NCI-H187 treated with DMSO at 0.1 percent for 48 hours (cell line): ENCODE measurements at regions not wholly inside any gene's neighbourhood (a gene's known extent, or its start where the extent isn't known, plus 50 kb on each side); places are given as distances from the start of the nearest gene placed in this dataset.

Experiments
- DNase-seq: peaks from one replicate; lab custom pipeline; 2025; lab: John Stamatoyannopoulos, UW

GRCh38 chr7:32346253-32346652, 143.9 kb downstream of the LSM5 start:
- no peak for DNase-seq

- DNase-seq: no peak
These were observed 153.5 kb downstream of the LSM5 start for GRCh38 chr7:32336726-32337125.

- no peak for DNase-seq
These were observed 155.1 kb downstream of the LSM5 start for GRCh38 chr7:32335107-32335506.

- no peak for DNase-seq
These were observed 159.6 kb downstream of the LSM5 start for GRCh38 chr7:32330602-32331001.

GRCh38 chr7:32326078-32326477, 164.1 kb downstream of the LSM5 start:
- no peak for DNase-seq

GRCh38 chr7:32323712-32324111, 166.5 kb downstream of the LSM5 start:
- no peak for DNase-seq

- DNase-seq: no peak
These were observed 171.2 kb downstream of the LSM5 start for GRCh38 chr7:32319012-32319382.

GRCh38 chr7:32318300-32319011, 171.7 kb downstream of the LSM5 start:
- DNase-seq: no peak

GRCh38 chr7:32316839-32317238, 173.3 kb downstream of the LSM5 start:
- DNase-seq: no peak

- no peak for DNase-seq
These were observed 175.4 kb downstream of the LSM5 start for GRCh38 chr7:32314761-32315160.

GRCh38 chr7:32301427-32301826, 188.8 kb downstream of the LSM5 start:
- DNase-seq: no peak

- no peak for DNase-seq
These were observed 191.0 kb downstream of the LSM5 start for GRCh38 chr7:32299133-32299702.

GRCh38 chr7:32298408-32299132, 191.6 kb downstream of the LSM5 start:
- DNase-seq: no peak

GRCh38 chr7:32293833-32294232, 196.3 kb downstream of the LSM5 start:
- no peak for DNase-seq

GRCh38 chr7:32289651-32290414, 200.3 kb downstream of the LSM5 start:
- DNase-seq: no peak

GRCh38 chr7:32285698-32286097, 204.5 kb downstream of the LSM5 start:
- no peak for DNase-seq

GRCh38 chr7:32283546-32283945, 206.6 kb downstream of the LSM5 start:
- no peak for DNase-seq

GRCh38 chr7:32279500-32279899, 209.3 kb upstream of the PDE1C start:
- no peak for DNase-seq

GRCh38 chr7:32275216-32276009, 205.2 kb upstream of the PDE1C start:
- no peak for DNase-seq

- no peak for DNase-seq
These were observed 203.1 kb upstream of the PDE1C start for GRCh38 chr7:32273297-32273696.

- DNase-seq: no peak
These were observed 196.8 kb upstream of the PDE1C start for GRCh38 chr7:32266932-32267475.
